ENCODE measurements at regions not wholly inside any gene's neighbourhood (a gene's known extent, or its start where the extent isn't known, plus 50 kb on each side); places are given as distances from the start of the nearest gene placed in this dataset.

DNA sequence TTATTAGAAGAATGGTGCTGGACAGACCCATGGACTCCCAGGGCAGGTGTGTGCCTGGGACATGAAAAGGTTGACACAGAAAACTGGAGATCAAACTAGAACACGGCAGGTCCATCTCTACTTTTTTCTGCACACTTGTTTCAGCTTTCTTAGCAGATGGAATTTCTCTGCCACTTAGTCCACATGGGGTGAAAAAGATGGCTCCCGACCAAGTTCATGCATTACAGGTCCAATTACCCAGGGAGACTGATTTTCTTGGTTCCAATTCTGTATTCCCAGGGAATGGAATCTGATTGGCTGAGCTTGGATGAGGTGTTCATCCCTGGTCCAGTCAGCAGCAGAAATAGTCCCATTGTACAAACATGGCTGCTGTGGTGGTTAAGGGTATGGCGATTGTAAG lies 238.9 kb upstream of the SRRM4 start:
- Histone ChIP-seq H3K4me3 (ENCODE audit: low read length, poor library complexity, severe bottlenecking) (no peak overlapping the region), H4K20me1 (ENCODE audit: insufficient read depth, low read length, poor library complexity, severe bottlenecking) (no peaks in the 10 kb centered on the region), H3K4me2 (ENCODE audit: low read depth, low read length, poor library complexity, severe bottlenecking) (no peak overlapping the region), H3K79me2 (ENCODE audit: insufficient read depth, low read length) (no peaks in the 10 kb centered on the region), H3K9ac (ENCODE audit: low read depth, low read length, poor library complexity, severe bottlenecking) (no peak overlapping the region), H3F3A (ENCODE audit: low read depth) (no peaks in the 10 kb centered on the region), H3K9me2 (replicated peaks; ENCODE audit: low read depth, low read length) (no peaks in the 10 kb centered on the region), H3K27me3 (ENCODE audit: insufficient read depth, low read length, poor library complexity, severe bottlenecking) (no peaks in the 10 kb centered on the region), H3K4me1 (ENCODE audit: insufficient read depth, low read length, poor library complexity, severe bottlenecking) (no peaks in the 10 kb centered on the region), H3K9me3 (ENCODE audit: insufficient read depth, low read depth, low read length) (no peaks in the 10 kb centered on the region), H3K36me3 (ENCODE audit: insufficient read depth, low read length) (no peaks in the 10 kb centered on the region), H2AFZ (ENCODE audit: low read length) (no peak overlapping the region)
- TF ChIP-seq, protein P1, sequence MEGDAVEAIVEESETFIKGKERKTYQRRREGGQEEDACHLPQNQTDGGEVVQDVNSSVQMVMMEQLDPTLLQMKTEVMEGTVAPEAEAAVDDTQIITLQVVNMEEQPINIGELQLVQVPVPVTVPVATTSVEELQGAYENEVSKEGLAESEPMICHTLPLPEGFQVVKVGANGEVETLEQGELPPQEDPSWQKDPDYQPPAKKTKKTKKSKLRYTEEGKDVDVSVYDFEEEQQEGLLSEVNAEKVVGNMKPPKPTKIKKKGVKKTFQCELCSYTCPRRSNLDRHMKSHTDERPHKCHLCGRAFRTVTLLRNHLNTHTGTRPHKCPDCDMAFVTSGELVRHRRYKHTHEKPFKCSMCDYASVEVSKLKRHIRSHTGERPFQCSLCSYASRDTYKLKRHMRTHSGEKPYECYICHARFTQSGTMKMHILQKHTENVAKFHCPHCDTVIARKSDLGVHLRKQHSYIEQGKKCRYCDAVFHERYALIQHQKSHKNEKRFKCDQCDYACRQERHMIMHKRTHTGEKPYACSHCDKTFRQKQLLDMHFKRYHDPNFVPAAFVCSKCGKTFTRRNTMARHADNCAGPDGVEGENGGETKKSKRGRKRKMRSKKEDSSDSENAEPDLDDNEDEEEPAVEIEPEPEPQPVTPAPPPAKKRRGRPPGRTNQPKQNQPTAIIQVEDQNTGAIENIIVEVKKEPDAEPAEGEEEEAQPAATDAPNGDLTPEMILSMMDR (conservative IDR thresholded peaks at IDR 0.05; ENCODE audit: low read length): no peak
- no peak for TF ChIP-seq EZH2phosphoT487 (IDR thresholded peaks at IDR 0.05; ENCODE audit: borderline replicate concordance)

DNA sequence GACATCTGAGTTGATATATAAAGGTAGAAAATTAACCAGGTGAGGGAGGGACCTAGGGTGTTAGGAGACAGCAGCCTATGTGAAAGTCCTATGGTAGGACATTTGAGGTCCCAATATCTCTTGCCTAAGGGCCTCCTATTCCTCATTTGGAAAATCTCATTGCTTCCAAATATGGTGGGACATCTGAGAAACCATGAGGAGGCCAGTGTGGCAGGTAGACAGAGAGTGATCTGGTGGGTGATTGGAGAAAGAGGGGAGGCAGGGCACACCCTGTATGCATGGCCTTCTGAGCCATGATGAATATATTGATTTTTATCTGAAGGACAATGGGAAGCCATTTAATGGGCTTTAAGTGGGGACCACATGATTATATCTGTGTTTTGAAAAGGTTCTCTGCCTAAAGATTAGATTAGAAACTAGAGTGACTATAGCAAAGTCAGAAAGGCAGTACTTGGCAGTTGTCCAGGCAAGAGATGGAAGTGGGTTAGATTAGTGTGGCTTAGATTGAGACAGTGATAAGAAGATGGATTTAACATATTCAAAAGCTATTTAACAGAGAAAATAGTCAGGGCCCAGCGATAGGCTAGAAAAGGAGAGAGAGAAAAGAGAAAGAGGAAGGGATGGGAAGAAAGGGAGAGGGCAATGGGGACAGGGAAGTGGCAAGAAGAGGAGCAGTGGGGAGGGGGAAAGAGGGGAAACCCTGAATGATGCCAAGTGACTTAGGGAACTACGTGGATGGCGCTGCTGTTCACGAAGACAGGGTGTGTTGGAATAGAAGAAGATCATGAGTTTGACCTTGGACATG lies 237.2 kb upstream of the SRRM4 start:
- Histone ChIP-seq H2AFZ (ENCODE audit: low read length) (no peak overlapping the region), H3K4me2 (ENCODE audit: low read depth, low read length, poor library complexity, severe bottlenecking) (no peak overlapping the region), H3K36me3 (ENCODE audit: insufficient read depth, low read length) (no peaks in the 10 kb centered on the region), H3K27me3 (ENCODE audit: insufficient read depth, low read length, poor library complexity, severe bottlenecking) (no peaks in the 10 kb centered on the region), H3K9me3 (ENCODE audit: insufficient read depth, low read depth, low read length) (no peaks in the 10 kb centered on the region), H3K4me1 (ENCODE audit: insufficient read depth, low read length, poor library complexity, severe bottlenecking) (no peaks in the 10 kb centered on the region), H3K79me2 (ENCODE audit: insufficient read depth, low read length) (no peaks in the 10 kb centered on the region), H3K4me3 (ENCODE audit: low read length, poor library complexity, severe bottlenecking) (no peak overlapping the region), H3K9me2 (replicated peaks; ENCODE audit: low read depth, low read length) (no peaks in the 10 kb centered on the region), H3F3A (ENCODE audit: low read depth) (no peaks in the 10 kb centered on the region), H4K20me1 (ENCODE audit: insufficient read depth, low read length, poor library complexity, severe bottlenecking) (no peaks in the 10 kb centered on the region), H3K9ac (ENCODE audit: low read depth, low read length, poor library complexity, severe bottlenecking) (no peak overlapping the region)
- no peak for TF ChIP-seq EZH2phosphoT487 (IDR thresholded peaks at IDR 0.05; ENCODE audit: borderline replicate concordance)
- TF ChIP-seq, protein P1 (conservative IDR thresholded peaks at IDR 0.05; ENCODE audit: low read length): no peak

DNA sequence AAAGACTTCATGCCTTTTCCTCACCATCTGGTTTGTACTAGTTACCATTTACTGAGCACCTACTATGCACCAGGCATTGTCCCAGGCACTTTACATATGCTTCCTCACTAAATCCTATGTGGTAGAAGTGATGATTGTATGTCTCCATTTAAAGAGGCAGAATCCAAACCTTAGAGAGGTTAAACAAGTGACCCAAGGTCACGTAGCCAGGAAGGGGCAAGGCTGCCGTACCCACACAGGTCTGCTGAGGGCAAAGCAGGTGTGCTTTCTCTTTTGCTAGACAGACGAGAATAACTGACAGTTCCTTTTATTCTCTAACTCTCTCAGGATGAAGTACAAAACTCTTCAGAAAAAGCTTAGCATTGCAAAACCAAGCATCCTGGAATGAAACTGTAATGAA lies 235.2 kb upstream of the SRRM4 start:
- TF ChIP-seq EZH2phosphoT487 (IDR thresholded peaks at IDR 0.05; ENCODE audit: borderline replicate concordance): no peak
- TF ChIP-seq, protein P1 (conservative IDR thresholded peaks at IDR 0.05; ENCODE audit: low read length): no peak
- no peaks in the 10 kb centered on the region for H4K20me1 ChIP-seq (ENCODE audit: insufficient read depth, low read length, poor library complexity, severe bottlenecking)
- no peaks in the 10 kb centered on the region for H3K27me3 ChIP-seq (ENCODE audit: insufficient read depth, low read length, poor library complexity, severe bottlenecking)
- no peak overlapping the region for H2AFZ ChIP-seq (ENCODE audit: low read length)
- H3K4me1 ChIP-seq (ENCODE audit: insufficient read depth, low read length, poor library complexity, severe bottlenecking): no peaks in the 10 kb centered on the region
- H3K9ac ChIP-seq (ENCODE audit: low read depth, low read length, poor library complexity, severe bottlenecking): no peak overlapping the region
- no peaks in the 10 kb centered on the region for H3K36me3 ChIP-seq (ENCODE audit: insufficient read depth, low read length)
- H3K9me2 ChIP-seq (replicated peaks; ENCODE audit: low read depth, low read length): no peaks in the 10 kb centered on the region
- H3K79me2 ChIP-seq (ENCODE audit: insufficient read depth, low read length): no peaks in the 10 kb centered on the region
- H3K4me2 ChIP-seq (ENCODE audit: low read depth, low read length, poor library complexity, severe bottlenecking): no peak overlapping the region
- no peaks in the 10 kb centered on the region for H3K9me3 ChIP-seq (ENCODE audit: insufficient read depth, low read depth, low read length)
- H3K4me3 ChIP-seq (ENCODE audit: low read length, poor library complexity, severe bottlenecking): no peak overlapping the region
- no peaks in the 10 kb centered on the region for H3F3A ChIP-seq (ENCODE audit: low read depth)
